C4-2B (cell line): ENCODE measurements at regions not wholly inside any gene's neighbourhood (a gene's known extent, or its start where the extent isn't known, plus 50 kb on each side); places are given as distances from the start of the nearest gene placed in this dataset.

Experiments
- ZFX ChIP-seq: fragments of 450-650 bp; IDR thresholded peaks from 2 replicates; pipeline ENCODE4 v1.6.1; 2017
- TF ChIP-seq, protein P1 (sequence below): fragments of 450-650 bp; conservative IDR thresholded peaks from 2 replicates; pipeline ENCODE4 v1.5.1; 2017; ENCODE audit warnings: mild to moderate bottlenecking

DNA sequence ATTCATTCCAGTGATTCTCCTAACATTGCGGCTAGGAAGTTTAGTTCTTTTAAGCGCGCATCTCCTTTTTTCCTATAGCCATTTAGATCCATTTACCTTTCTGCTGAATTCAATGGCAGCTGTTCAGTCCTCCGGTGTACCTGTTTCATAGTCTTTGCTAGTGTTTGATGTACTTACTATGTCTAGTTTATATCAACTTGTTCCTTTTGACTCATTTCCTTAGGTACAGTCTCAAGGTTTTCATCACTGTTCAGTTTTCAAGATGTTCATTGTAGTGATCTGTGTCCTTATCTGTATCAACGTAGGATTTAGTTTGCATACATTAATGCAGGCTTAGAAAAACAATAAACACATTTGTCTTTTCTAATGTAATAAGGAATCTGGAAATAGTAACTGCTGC lies 59.0 kb upstream of the MBNL1 start:
- TF ChIP-seq, protein P1, sequence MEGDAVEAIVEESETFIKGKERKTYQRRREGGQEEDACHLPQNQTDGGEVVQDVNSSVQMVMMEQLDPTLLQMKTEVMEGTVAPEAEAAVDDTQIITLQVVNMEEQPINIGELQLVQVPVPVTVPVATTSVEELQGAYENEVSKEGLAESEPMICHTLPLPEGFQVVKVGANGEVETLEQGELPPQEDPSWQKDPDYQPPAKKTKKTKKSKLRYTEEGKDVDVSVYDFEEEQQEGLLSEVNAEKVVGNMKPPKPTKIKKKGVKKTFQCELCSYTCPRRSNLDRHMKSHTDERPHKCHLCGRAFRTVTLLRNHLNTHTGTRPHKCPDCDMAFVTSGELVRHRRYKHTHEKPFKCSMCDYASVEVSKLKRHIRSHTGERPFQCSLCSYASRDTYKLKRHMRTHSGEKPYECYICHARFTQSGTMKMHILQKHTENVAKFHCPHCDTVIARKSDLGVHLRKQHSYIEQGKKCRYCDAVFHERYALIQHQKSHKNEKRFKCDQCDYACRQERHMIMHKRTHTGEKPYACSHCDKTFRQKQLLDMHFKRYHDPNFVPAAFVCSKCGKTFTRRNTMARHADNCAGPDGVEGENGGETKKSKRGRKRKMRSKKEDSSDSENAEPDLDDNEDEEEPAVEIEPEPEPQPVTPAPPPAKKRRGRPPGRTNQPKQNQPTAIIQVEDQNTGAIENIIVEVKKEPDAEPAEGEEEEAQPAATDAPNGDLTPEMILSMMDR = no peak
- TF ChIP-seq ZFX = no peak
